HCT116 (cell line): ENCODE measurements at regions not wholly inside any gene's neighbourhood (a gene's known extent, or its start where the extent isn't known, plus 50 kb on each side); places are given as distances from the start of the nearest gene placed in this dataset.

Experiments used
- CTCF ChIP-seq, 3 experiments: fragments of 200-600 bp in 1 of 3; sonication (generic) in 1 of 3; IDR thresholded peaks in 2 of 3; conservative IDR thresholded peaks in 1 of 3; 2 replicates each; pipeline ENCODE4 v1.5.1; 2012 to 2017; ENCODE audit warnings: low read depth in 2 of 3, low read length in 2 of 3, antibody characterized with exemption in 1 of 3, borderline replicate concordance in 1 of 3, control low read depth in 1 of 3, mild to moderate bottlenecking in 1 of 3, mixed read lengths in 1 of 3, mixed run types in 1 of 3, moderate library complexity in 1 of 3; ENCODE audit not compliant: insufficient read depth in 1 of 3
- EZH2phosphoT487 ChIP-seq: fragments of 200-600 bp; IDR thresholded peaks from 2 replicates; pipeline ENCODE4 v1.6.1; 2018; ENCODE audit warnings: antibody characterized with exemption, borderline replicate concordance
- JUND ChIP-seq: IDR thresholded peaks from 2 replicates; pipeline ENCODE4 v1.6.1; 2012
- POLR2A ChIP-seq: IDR thresholded peaks from 2 replicates; pipeline ENCODE4 v1.7.0; 2011; ENCODE audit warnings: borderline replicate concordance; ENCODE audit not compliant: insufficient read depth, insufficient read length; ENCODE audit errors: extremely low read depth
- POLR2AphosphoS5 ChIP-seq: IDR thresholded peaks from 2 replicates; pipeline ENCODE4 v1.6.1; 2011; ENCODE audit warnings: mild to moderate bottlenecking, low read depth, low read length, moderate library complexity
- RAD21 ChIP-seq: IDR thresholded peaks from 2 replicates; pipeline ENCODE4 v1.6.1; 2012; ENCODE audit warnings: low read depth, mild to moderate bottlenecking
- SIN3A ChIP-seq: IDR thresholded peaks from 2 replicates; pipeline ENCODE4 v1.6.1; 2012; ENCODE audit warnings: low read depth
- TCF7L2 ChIP-seq: IDR thresholded peaks from 2 replicates; pipeline ENCODE4 v1.7.0; 2011; ENCODE audit warnings: borderline replicate concordance, inconsistent platforms; ENCODE audit not compliant: insufficient read depth, insufficient read length; ENCODE audit errors: extremely low read depth
- YY1 ChIP-seq: IDR thresholded peaks from 2 replicates; pipeline ENCODE4 v1.6.1; 2011; ENCODE audit warnings: low read length, low read depth, moderate library complexity, mild to moderate bottlenecking; ENCODE audit not compliant: insufficient replicate concordance; ENCODE audit errors: extremely low read depth
- ZBTB33 ChIP-seq: IDR thresholded peaks from 2 replicates; pipeline ENCODE4 v1.6.1; 2011; ENCODE audit warnings: mild to moderate bottlenecking, low read length, moderate library complexity; ENCODE audit not compliant: insufficient replicate concordance; ENCODE audit errors: extremely low read depth
- ZFX ChIP-seq: fragments of 450-650 bp; IDR thresholded peaks from 2 replicates; pipeline ENCODE4 v1.6.1; 2017

GRCh38 chr3:192005989-192006388 lies 545.0 kb downstream of the PYDC2 start:
- TF ChIP-seq EZH2phosphoT487: no peak
- TF ChIP-seq POLR2AphosphoS5: no peak
- TF ChIP-seq CTCF (IDR thresholded peaks at IDR 0.05 in 2 of 3, conservative IDR thresholded peaks at IDR 0.05 in 1 of 3; ENCODE audit: borderline replicate concordance in 1 of 3, insufficient read depth in 1 of 3, low read depth in 2 of 3, low read length in 2 of 3): no peak
- TF ChIP-seq RAD21: no peak
- TF ChIP-seq POLR2A: no peak
- TF ChIP-seq JUND: no peak
- no peak for TF ChIP-seq YY1
- no peak for TF ChIP-seq ZFX
- no peak for TF ChIP-seq SIN3A
- no peak for TF ChIP-seq ZBTB33
- no peak for TF ChIP-seq TCF7L2
